ENCODE measurements at regions not wholly inside any gene's neighbourhood (a gene's known extent, or its start where the extent isn't known, plus 50 kb on each side); places are given as distances from the start of the nearest gene placed in this dataset.

DNA sequence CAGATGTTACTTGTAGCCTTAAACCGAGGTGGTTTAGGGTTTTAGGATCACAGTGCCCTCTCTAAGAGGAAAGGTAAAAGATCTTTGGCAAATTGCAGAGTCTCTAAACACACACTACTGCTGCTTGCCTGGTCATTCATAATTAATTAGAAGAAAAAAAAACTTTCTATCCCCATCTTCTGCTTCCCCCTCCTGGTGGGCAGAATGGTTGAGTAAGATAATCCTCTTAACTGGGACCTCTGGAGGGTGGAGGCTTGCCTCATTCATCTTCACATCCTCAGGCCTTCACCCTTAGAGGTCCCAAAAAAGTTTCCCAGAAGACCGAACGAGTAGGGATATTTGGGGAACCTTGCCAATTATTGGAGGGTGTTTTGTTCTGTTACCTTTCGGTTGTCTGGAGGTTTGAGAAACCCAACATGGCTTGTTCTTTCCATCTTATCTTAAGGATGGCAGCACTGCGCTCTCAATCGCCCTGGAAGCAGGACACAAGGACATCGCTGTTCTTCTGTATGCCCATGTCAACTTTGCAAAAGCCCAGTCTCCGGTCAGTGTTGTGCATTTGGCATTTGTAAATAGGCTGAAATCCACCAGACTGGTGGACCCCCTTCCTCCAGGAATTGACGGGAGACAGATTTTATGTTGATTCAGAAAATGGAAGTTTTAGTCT, 97.3 kb upstream of the DMRT1 start:
- Histone ChIP-seq H4K20me1 (ENCODE audit: insufficient read depth, low read length) (peaks cover 5% of the 10 kb centered on the region; the same call in 1 of the 2 replicates), H3K4me2 (ENCODE audit: low read depth, low read length) (no peak overlapping the region), H3K27me3 (ENCODE audit: control insufficient read depth in 1 of 2, insufficient read depth in 2 of 2, low read length in 2 of 2) (no peaks in the 10 kb centered on the region), H2AFZ (ENCODE audit: low read length) (no peak overlapping the region), H3K9ac (ENCODE audit: insufficient read depth, low read depth, low read length) (no peak overlapping the region), H3K4me1 (ENCODE audit: insufficient read depth, low read length) (peaks cover 35% of the 10 kb centered on the region), H3K79me2 (ENCODE audit: insufficient read depth, low read length) (no peaks in the 10 kb centered on the region), H3K36me3 (replicated peaks in 1 of 2; ENCODE audit: control insufficient read depth in 1 of 2, insufficient read depth in 2 of 2, low read length in 2 of 2) (peaks cover 55 to 81% of the 10 kb centered on the region in 2 experiments), H3K9me3 (ENCODE audit: low read length) (no peaks in the 10 kb centered on the region), H3K27ac (ENCODE audit: extremely low read length, insufficient read depth, low read length) (peak overlapping the region; percentile 25), H3K4me3 (replicated peaks in 1 of 3; ENCODE audit: insufficient read depth in 1 of 3, low read depth in 2 of 3, low read length in 3 of 3) (no peak overlapping the region)
- POLR2A ChIA-PET: interaction anchor here (1.1 kb wide), 2 partner anchors 11 to 37 kb away, joined by 4 read pairs; no protein-coding TSS in a partner anchor
- in situ Hi-C loops (cut with HindIII; ENCODE audit: extremely low pct_ligation_motif_present, low pct_unique_long_range_greater_than_20kb): no loop called here
- TF ChIP-seq RBM22 (optimal IDR thresholded peaks at IDR 0.05; ENCODE audit: low read length): peak; percentile 83
- peak; percentile 8; the same call in 1 of the 2 replicates for TF ChIP-seq POLR2AphosphoS5 (IDR thresholded peaks at IDR 0.05; ENCODE audit: low read depth, low read length)
- no peak for TF ChIP-seq CREM (IDR thresholded peaks at IDR 0.05)
- no peak for TF ChIP-seq CREM (CRISPR knock-in tag; IDR thresholded peaks at IDR 0.05)
- 0 out of 2 replicates have a peak, but pooled peaks have one; percentile 30 for TF ChIP-seq SSRP1 (CRISPR knock-in tag; IDR thresholded peaks at IDR 0.05)
- TF ChIP-seq DPF2 (CRISPR knock-in tag; IDR thresholded peaks at IDR 0.05; ENCODE audit: borderline replicate concordance, low read depth): no peak
- FAIRE-seq: no peak
- no TSS peak for BruUV-seq (replicated peaks)
- intact Hi-C loops (cut with micrococcal nuclease; ENCODE audit: unreplicated experiment): no loop called here
- no peak for DNase-seq (ENCODE audit: low spot score)
- WGBS (ENCODE audit: low lambda C conversion rate): 97% methylated on average over 9 of the region's 9 CpGs
- CTCF ChIA-PET (ENCODE audit: low intra/inter-chr PET ratio, low total read pairs): interaction anchor here (1.1 kb wide), 1 partner anchor 130 kb away, joined by 4 read pairs; no protein-coding TSS in a partner anchor
- ATAC-seq: no peak

DNA sequence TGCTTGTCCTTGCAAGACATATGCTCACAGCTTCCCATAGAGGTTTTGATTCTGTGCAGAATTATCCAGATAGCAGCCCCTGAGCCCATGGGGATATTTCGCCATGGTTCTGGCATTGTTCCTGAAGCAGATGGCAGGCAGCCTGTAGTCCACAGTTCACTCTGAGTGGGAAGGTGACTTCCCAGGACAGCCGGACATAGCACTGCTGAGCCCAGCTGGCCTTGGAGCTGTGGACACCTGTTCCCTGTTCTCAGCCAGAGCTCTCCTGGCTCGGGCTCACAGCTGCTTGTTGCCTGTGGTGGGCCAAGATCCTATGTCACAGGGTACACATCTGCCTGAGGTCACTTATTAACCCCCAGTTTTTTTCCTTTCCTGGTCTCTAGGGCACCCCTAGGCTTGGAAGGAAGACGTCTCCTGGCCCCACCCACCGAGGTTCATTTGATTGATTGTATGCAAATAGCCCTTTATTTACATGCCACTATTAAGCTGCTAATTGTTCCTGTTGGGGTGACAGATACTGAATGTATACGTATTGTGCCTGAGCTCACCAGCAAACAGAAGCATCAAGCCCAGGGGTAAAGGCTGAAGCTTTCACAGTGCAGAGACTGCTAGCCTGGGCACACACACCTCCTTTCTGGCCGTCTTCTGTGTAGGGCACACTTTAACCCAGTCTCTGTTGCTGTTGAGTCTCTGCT, 96.6 kb upstream of the DMRT1 start:
- ChIA-PET POLR2A (interaction anchor here (1.1 kb wide), 2 partner anchors 11 to 38 kb away, joined by 4 read pairs; no protein-coding TSS in a partner anchor), CTCF (ENCODE audit: low intra/inter-chr PET ratio, low total read pairs) (interaction anchor here (1.1 kb wide), 1 partner anchor 131 kb away, joined by 4 read pairs; no protein-coding TSS in a partner anchor)
- BruUV-seq (replicated peaks): no TSS peak
- intact Hi-C loops (cut with micrococcal nuclease; ENCODE audit: unreplicated experiment) (no loop called here), in situ Hi-C loops (cut with HindIII; ENCODE audit: extremely low pct_ligation_motif_present, low pct_unique_long_range_greater_than_20kb) (no loop called here)
- H3K36me3 ChIP-seq (replicated peaks in 1 of 2; ENCODE audit: control insufficient read depth in 1 of 2, insufficient read depth in 2 of 2, low read length in 2 of 2): peaks cover 49 to 73% of the 10 kb centered on the region in 2 experiments
- H3K9ac ChIP-seq (ENCODE audit: insufficient read depth, low read depth, low read length): no peak overlapping the region
- H3K4me1 ChIP-seq (ENCODE audit: insufficient read depth, low read length): peaks cover 35% of the 10 kb centered on the region
- ATAC-seq (peak; percentile 72), DNase-seq (ENCODE audit: low spot score) (peak; percentile 35), FAIRE-seq (no peak)
- H2AFZ ChIP-seq (ENCODE audit: low read length): no peak overlapping the region
- no peak overlapping the region for H3K4me3 ChIP-seq (replicated peaks in 1 of 3; ENCODE audit: insufficient read depth in 1 of 3, low read depth in 2 of 3, low read length in 3 of 3)
- peaks cover 5% of the 10 kb centered on the region; the same call in 1 of the 2 replicates for H4K20me1 ChIP-seq (ENCODE audit: insufficient read depth, low read length)
- no peaks in the 10 kb centered on the region for H3K9me3 ChIP-seq (ENCODE audit: low read length)
- H3K79me2 ChIP-seq (ENCODE audit: insufficient read depth, low read length): no peaks in the 10 kb centered on the region
- no peaks in the 10 kb centered on the region for H3K27me3 ChIP-seq (ENCODE audit: control insufficient read depth in 1 of 2, insufficient read depth in 2 of 2, low read length in 2 of 2)
- H3K4me2 ChIP-seq (ENCODE audit: low read depth, low read length): no peak overlapping the region
- H3K27ac ChIP-seq (ENCODE audit: extremely low read length, insufficient read depth, low read length): peak overlapping the region; percentile 25
- WGBS (ENCODE audit: low lambda C conversion rate): 95% methylated on average over 6 of the region's 7 CpGs
- TF ChIP-seq ARNT2 (CRISPR knock-in tag; IDR thresholded peaks at IDR 0.05; ENCODE audit: low read depth): no peak
- TF ChIP-seq, protein P1, sequence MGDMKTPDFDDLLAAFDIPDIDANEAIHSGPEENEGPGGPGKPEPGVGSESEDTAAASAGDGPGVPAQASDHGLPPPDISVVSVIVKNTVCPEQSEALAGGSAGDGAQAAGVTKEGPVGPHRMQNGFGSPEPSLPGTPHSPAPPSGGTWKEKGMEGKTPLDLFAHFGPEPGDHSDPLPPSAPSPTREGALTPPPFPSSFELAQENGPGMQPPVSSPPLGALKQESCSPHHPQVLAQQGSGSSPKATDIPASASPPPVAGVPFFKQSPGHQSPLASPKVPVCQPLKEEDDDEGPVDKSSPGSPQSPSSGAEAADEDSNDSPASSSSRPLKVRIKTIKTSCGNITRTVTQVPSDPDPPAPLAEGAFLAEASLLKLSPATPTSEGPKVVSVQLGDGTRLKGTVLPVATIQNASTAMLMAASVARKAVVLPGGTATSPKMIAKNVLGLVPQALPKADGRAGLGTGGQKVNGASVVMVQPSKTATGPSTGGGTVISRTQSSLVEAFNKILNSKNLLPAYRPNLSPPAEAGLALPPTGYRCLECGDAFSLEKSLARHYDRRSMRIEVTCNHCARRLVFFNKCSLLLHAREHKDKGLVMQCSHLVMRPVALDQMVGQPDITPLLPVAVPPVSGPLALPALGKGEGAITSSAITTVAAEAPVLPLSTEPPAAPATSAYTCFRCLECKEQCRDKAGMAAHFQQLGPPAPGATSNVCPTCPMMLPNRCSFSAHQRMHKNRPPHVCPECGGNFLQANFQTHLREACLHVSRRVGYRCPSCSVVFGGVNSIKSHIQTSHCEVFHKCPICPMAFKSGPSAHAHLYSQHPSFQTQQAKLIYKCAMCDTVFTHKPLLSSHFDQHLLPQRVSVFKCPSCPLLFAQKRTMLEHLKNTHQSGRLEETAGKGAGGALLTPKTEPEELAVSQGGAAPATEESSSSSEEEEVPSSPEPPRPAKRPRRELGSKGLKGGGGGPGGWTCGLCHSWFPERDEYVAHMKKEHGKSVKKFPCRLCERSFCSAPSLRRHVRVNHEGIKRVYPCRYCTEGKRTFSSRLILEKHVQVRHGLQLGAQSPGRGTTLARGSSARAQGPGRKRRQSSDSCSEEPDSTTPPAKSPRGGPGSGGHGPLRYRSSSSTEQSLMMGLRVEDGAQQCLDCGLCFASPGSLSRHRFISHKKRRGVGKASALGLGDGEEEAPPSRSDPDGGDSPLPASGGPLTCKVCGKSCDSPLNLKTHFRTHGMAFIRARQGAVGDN (CRISPR knock-in tag; IDR thresholded peaks at IDR 0.05): peak; percentile 63
- TF ChIP-seq POLR2A (IDR thresholded peaks at IDR 0.05; ENCODE audit: insufficient read depth in 1 of 2, low read depth in 2 of 2, low read length in 2 of 2): 0 out of 4 replicates have a peak, but pooled peaks of 1 of the 2 experiments have one; percentile 27
- TF ChIP-seq HNF4A (CRISPR knock-in tag; IDR thresholded peaks at IDR 0.05): peak; percentile 68
- TF ChIP-seq ZSCAN21 (CRISPR knock-in tag; IDR thresholded peaks at IDR 0.05; ENCODE audit: borderline replicate concordance): no peak

Measured in HepG2 (cell line).